IMR-90 (cell line): ENCODE measurements at regions not wholly inside any gene's neighbourhood (a gene's known extent, or its start where the extent isn't known, plus 50 kb on each side); places are given as distances from the start of the nearest gene placed in this dataset.

Experiments used
- BHLHE40 ChIP-seq: fragments of 150-350 bp; IDR thresholded peaks from 2 replicates; pipeline ENCODE4 v1.6.1; 2016; ENCODE audit warnings: mild to moderate bottlenecking, low read depth, low read length
- CEBPB ChIP-seq: IDR thresholded peaks from 2 replicates; pipeline ENCODE4 v1.6.1; 2012; ENCODE audit warnings: low read depth, low read length, improper control_type of control experiment
- FOS ChIP-seq: fragments of 150-350 bp; IDR thresholded peaks from 2 replicates; pipeline ENCODE4 v1.6.1; 2016; ENCODE audit warnings: low read depth, low read length
- MXI1 ChIP-seq: IDR thresholded peaks from 2 replicates; pipeline ENCODE4 v1.6.1; 2012; ENCODE audit warnings: low read depth, mild to moderate bottlenecking, low read length, moderate library complexity, borderline replicate concordance
- POLR2A ChIP-seq: IDR thresholded peaks from 2 replicates; pipeline ENCODE4 v1.6.1; 2012; ENCODE audit warnings: mild to moderate bottlenecking, low read depth, low read length
- RAD21 ChIP-seq: IDR thresholded peaks from 2 replicates; pipeline ENCODE4 v1.6.1; 2012; ENCODE audit warnings: low read length, improper control_type of control experiment
- RFX5 ChIP-seq: IDR thresholded peaks from 2 replicates; pipeline ENCODE4 v1.8.0; 2012; ENCODE audit warnings: low read depth, mild to moderate bottlenecking, low read length, moderate library complexity
- SMC3 ChIP-seq: fragments of 150-350 bp; IDR thresholded peaks from 2 replicates; pipeline ENCODE4 v1.6.1; 2016; ENCODE audit warnings: low read depth, mild to moderate bottlenecking, antibody characterized with exemption, low read length, moderate library complexity
- TF ChIP-seq, protein P1 (sequence below): conservative IDR thresholded peaks from 2 replicates; pipeline ENCODE4 v1.5.1; 2012; ENCODE audit warnings: mild to moderate bottlenecking, low read depth, low read length, improper control_type of control experiment
- TF ChIP-seq, protein P2 (sequence below): fragments of 150-350 bp; IDR thresholded peaks from 2 replicates; pipeline ENCODE4 v1.6.1; 2017; ENCODE audit warnings: mild to moderate bottlenecking, antibody characterized with exemption, low read length, low read depth
- TF ChIP-seq, protein P3 (sequence below): fragments of 150-350 bp; IDR thresholded peaks from 2 replicates; pipeline ENCODE4 v1.6.1; 2016; ENCODE audit warnings: low read depth, mild to moderate bottlenecking, low read length, moderate library complexity, borderline replicate concordance

DNA sequence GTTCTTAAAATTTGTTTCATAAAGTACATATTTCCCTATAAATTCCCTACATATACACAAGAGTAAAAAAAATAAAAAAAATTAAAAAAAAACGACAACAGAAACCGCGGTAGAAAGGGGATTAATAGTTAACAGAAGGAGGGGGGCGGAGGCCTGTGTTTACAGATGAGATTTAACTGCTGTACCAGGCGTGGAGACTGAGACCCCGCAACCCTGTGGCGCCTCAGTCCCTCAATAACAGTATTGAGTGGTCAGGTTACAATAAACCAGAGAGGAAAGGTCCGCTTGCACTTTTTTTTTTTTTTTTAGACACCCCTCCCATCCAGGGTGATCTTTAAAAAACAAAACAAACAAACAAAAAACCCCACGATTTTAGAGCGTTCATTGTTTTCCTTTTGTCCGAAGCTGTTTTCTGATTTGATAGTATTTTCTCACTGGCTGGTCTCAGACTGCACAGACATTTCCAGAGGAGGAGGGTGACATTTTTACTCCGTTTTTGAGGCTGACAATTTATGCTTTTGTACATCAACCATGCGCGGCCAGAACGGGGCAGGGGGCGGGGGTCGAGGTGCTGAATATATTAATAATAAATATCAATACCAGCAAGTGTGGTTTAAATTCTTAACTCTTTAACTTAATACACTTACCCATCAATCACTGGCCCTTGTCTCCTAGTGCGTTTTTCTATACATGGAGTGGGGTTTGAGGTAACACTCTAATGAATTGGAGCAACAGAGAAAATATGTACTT is 1223.9 kb downstream of the BRINP3 start:
- TF ChIP-seq RFX5 (no peak), POLR2A (no peak), FOS (no peak), RAD21 (no peak), BHLHE40 (no peak), SMC3 (no peak), MXI1 (no peak), CEBPB (no peak)
- TF ChIP-seq, protein P1, sequence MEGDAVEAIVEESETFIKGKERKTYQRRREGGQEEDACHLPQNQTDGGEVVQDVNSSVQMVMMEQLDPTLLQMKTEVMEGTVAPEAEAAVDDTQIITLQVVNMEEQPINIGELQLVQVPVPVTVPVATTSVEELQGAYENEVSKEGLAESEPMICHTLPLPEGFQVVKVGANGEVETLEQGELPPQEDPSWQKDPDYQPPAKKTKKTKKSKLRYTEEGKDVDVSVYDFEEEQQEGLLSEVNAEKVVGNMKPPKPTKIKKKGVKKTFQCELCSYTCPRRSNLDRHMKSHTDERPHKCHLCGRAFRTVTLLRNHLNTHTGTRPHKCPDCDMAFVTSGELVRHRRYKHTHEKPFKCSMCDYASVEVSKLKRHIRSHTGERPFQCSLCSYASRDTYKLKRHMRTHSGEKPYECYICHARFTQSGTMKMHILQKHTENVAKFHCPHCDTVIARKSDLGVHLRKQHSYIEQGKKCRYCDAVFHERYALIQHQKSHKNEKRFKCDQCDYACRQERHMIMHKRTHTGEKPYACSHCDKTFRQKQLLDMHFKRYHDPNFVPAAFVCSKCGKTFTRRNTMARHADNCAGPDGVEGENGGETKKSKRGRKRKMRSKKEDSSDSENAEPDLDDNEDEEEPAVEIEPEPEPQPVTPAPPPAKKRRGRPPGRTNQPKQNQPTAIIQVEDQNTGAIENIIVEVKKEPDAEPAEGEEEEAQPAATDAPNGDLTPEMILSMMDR: no peak
- TF ChIP-seq, protein P2, sequence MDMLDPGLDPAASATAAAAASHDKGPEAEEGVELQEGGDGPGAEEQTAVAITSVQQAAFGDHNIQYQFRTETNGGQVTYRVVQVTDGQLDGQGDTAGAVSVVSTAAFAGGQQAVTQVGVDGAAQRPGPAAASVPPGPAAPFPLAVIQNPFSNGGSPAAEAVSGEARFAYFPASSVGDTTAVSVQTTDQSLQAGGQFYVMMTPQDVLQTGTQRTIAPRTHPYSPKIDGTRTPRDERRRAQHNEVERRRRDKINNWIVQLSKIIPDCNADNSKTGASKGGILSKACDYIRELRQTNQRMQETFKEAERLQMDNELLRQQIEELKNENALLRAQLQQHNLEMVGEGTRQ: no peak
- TF ChIP-seq, protein P3, sequence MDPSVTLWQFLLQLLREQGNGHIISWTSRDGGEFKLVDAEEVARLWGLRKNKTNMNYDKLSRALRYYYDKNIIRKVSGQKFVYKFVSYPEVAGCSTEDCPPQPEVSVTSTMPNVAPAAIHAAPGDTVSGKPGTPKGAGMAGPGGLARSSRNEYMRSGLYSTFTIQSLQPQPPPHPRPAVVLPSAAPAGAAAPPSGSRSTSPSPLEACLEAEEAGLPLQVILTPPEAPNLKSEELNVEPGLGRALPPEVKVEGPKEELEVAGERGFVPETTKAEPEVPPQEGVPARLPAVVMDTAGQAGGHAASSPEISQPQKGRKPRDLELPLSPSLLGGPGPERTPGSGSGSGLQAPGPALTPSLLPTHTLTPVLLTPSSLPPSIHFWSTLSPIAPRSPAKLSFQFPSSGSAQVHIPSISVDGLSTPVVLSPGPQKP: no peak
